ENCODE measurements at regions not wholly inside any gene's neighbourhood (a gene's known extent, or its start where the extent isn't known, plus 50 kb on each side); places are given as distances from the start of the nearest gene placed in this dataset.
A peak's percentile ranks its signal among the peaks of the same experiment; 100 is the strongest.

- no peak overlapping the region for H2BK15ac ChIP-seq (ENCODE audit: low read length)
- no peak overlapping the region for H2BK120ac ChIP-seq (replicated peaks; ENCODE audit: low read depth, low read length)
- ChIA-PET CTCF (ENCODE audit: partially characterized antibody) (interaction anchor here (0.9 to 1.3 kb wide), 2 partner anchors 10 to 47 kb away, joined by 3 read pairs; no protein-coding TSS in a partner anchor), POLR2A (ENCODE audit: partially characterized antibody) (no interaction called here)
- DNase-seq (ENCODE audit: low read depth in 1 of 2, low spot score in 2 of 2): no peak
- no peak overlapping the region for H3K14ac ChIP-seq (ENCODE audit: insufficient read length)
- H3K79me1 ChIP-seq (ENCODE audit: low read depth, low read length): no peaks in the 10 kb centered on the region; the same call in 1 of the 2 replicates
- no peak overlapping the region for H3K18ac ChIP-seq (ENCODE audit: extremely low read depth, low read length)
- no peaks in the 10 kb centered on the region for H3K4me1 ChIP-seq (replicated peaks in 1 of 4; ENCODE audit: control insufficient read depth in 3 of 4, insufficient read depth in 4 of 4, low read length in 3 of 4)
- no peak overlapping the region for H3K27ac ChIP-seq (ENCODE audit: low read depth, low read length)
- H2AFZ ChIP-seq (ENCODE audit: low read length): no peak overlapping the region
- WGBS, 2 experiments (ENCODE audit: extremely low coverage in 1 of 2, insufficient coverage in 1 of 2, insufficient read length in 1 of 2, insufficient replicate concordance in 2 of 2, low coverage in 1 of 2, low lambda C conversion rate in 2 of 2, missing lambda C conversion rate in 1 of 2): 37% methylated on average over 4 of the region's 4 CpGs; no CpG with 5 or more reads in 1 of the 2 experiments
- H3K4me3 ChIP-seq (ENCODE audit: extremely low read depth in 1 of 4, insufficient read depth in 2 of 4, low read depth in 3 of 4, low read length in 4 of 4): peak overlapping the region in 1 of 4 experiments; percentile 21; a peak in 1 of 8 replicates
- no peaks in the 10 kb centered on the region for H3K79me2 ChIP-seq (ENCODE audit: control insufficient read depth in 1 of 2, insufficient read depth in 2 of 2, low read length in 2 of 2)
- no peaks in the 10 kb centered on the region for H3K27me3 ChIP-seq (replicated peaks in 1 of 4; ENCODE audit: control insufficient read depth in 3 of 4, extremely low read depth in 1 of 4, insufficient read depth in 3 of 4, low read length in 3 of 4)
- no peak overlapping the region for H4K91ac ChIP-seq (replicated peaks; ENCODE audit: insufficient read length, low read length)
- no peak overlapping the region for H2BK12ac ChIP-seq (ENCODE audit: low read depth, low read length)
- no peaks in the 10 kb centered on the region for H4K20me1 ChIP-seq (replicated peaks in 1 of 2; ENCODE audit: control insufficient read depth in 1 of 2, insufficient read depth in 2 of 2, low read length in 2 of 2)
- H3K36me3 ChIP-seq (ENCODE audit: control insufficient read depth in 2 of 4, insufficient read depth in 4 of 4, low read length in 3 of 4): no peaks in the 10 kb centered on the region
- no peaks in the 10 kb centered on the region for H3K9me3 ChIP-seq (ENCODE audit: insufficient read depth in 2 of 2, low read depth in 1 of 2, low read length in 1 of 2)
- no peak overlapping the region for H3K56ac ChIP-seq (replicated peaks; ENCODE audit: insufficient read length, low read depth, low read length)
- no peaks in the 10 kb centered on the region for H3K23me2 ChIP-seq (ENCODE audit: low read depth, low read length)
- no peak overlapping the region for H3K23ac ChIP-seq (ENCODE audit: insufficient read length)
- TF ChIP-seq CHD2 (IDR thresholded peaks at IDR 0.05; ENCODE audit: low read length) (no peak), GABPA (IDR thresholded peaks at IDR 0.05; ENCODE audit: borderline replicate concordance, insufficient read depth, low read length) (no peak), TBP (IDR thresholded peaks at IDR 0.05; ENCODE audit: low read depth, low read length) (no peak), TAF1 (IDR thresholded peaks at IDR 0.05; ENCODE audit: low read depth, low read length) (no peak)
- no peak overlapping the region for H2BK20ac ChIP-seq (ENCODE audit: low read length)
- FAIRE-seq: peak; percentile 81
- H3K4ac ChIP-seq (replicated peaks; ENCODE audit: insufficient read length, low read depth, low read length): no peak overlapping the region
- H3K4me2 ChIP-seq (ENCODE audit: insufficient read depth in 1 of 2, low read depth in 2 of 2, low read length in 2 of 2): peak overlapping the region in 1 of 2 experiments; percentile 17; a peak in 1 of 4 replicates
- no peak overlapping the region for H4K5ac ChIP-seq (ENCODE audit: insufficient read length, low read depth, low read length)
- H3K9ac ChIP-seq (replicated peaks in 1 of 4; ENCODE audit: extremely low read depth in 1 of 4, low read depth in 3 of 4, low read length in 3 of 4): no peak overlapping the region
- no peak overlapping the region for H2BK5ac ChIP-seq (ENCODE audit: low read depth, low read length)
- no peak overlapping the region for H4K8ac ChIP-seq (ENCODE audit: extremely low read depth, insufficient read depth, low read length)
- H2AK5ac ChIP-seq (ENCODE audit: low read depth, low read length): no peak overlapping the region
Observed at GRCh38 chr3:36206956-36207580, 173.2 kb upstream of the STAC start.

Measured in H1 (cell line).